EH (cell line): ENCODE measurements at regions not wholly inside any gene's neighbourhood (a gene's known extent, or its start where the extent isn't known, plus 50 kb on each side); places are given as distances from the start of the nearest gene placed in this dataset.

Experiments used
- DNase-seq: peaks from one replicate; pipeline ENCODE4 v3.0.0-alpha.2; 2015; ENCODE audit warnings: low read depth

DNA sequence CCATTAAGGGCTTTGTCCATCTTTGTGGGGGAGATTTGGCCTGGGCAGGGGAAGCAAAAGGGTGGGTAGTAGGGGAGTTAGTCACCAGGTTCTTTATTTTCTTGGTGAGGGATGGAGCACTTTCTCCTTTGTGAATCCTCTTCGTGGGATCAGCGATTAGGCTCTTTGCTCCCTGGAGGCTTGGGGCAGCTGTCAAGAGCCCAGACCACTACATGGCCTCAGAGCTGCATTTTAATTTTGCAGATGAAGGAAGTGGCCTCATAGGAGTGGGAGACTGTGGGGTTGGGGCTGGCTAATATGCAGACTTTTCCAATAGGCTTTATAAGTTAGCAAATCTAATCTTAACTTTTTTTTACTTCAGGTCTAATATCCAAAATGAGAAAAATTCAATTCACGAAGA lies 168.1 kb upstream of the DEFB112 start:
- no peak for DNase-seq

DNA sequence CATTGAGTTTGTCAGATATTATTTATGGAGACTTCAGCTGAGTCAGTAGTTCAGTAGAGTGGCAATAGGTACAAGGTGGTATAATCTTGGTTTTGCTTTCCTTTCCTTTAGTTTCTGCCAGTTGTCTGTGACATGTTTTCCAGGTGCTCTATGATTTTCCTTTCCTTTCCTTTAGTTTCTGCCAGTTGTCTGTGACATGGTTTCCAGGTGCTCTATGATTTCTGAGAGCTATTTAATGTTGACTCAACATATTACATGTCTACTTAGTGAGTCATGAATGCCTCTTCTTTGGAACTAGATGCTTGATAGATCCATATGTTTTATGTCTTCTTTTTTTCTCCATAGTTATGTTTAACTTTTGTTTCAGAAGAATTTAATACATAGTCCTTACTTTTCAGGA lies 186.4 kb upstream of the DEFB112 start:
- DNase-seq = no peak

DNA sequence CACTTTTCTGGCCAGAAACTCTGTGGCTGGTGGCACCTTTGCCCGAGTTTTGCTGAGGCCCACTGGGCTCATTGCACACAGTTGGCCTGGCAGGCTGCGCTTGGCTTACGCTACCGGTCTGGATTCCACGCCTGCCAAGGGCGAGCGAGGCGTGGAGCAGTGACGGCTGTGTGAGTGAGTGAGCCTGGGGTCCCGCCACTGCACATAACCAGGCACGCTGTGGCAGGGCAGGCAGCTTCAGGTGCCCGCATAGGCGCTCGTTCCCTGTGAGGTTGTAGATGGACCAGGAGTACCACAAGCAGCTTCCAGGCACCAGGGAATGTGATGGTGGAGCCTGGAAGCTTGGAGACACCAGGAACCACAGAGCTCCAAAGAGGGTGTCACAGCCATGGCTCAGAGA lies 190.1 kb upstream of the DEFB112 start:
- no peak for DNase-seq

DNA sequence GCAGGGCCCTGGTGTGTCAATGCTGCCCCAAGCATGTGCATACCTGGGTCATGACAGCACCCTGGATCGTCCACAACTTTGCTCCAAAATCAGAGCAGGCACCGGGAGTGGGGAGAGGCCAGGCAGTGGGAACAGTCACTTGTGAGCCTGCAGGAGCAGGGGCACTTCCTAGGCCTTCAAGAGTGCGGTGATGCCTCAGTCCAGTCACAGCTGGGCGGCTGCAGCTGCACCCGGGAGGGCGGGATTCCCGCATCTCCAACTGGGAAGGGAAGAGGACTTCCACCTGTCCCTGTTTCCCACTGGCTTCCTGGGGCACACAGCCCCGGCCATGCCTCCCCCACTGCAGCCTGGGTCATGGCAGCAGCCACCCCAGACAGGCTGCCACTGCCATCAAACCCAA lies 191.3 kb upstream of the DEFB112 start:
- no peak for DNase-seq

DNA sequence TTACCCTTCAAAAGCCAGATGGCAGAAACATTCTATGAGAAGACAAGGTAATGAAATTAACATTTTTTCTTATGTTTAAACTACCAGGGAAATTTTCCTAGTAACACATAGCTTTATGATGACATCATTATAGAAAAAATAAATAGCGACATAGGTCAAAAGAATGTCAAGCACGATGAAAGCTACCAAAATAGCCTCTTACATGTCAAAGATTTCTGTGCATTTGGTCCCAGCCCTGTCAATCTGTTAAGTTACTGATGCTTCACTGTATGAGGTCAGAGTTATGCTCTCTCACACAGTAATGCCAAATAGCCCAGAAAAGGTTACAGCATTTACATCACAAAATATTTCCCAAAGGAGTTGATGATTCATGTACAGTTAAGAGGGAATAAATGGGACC lies 199.8 kb upstream of the DEFB112 start:
- no peak for DNase-seq

DNA sequence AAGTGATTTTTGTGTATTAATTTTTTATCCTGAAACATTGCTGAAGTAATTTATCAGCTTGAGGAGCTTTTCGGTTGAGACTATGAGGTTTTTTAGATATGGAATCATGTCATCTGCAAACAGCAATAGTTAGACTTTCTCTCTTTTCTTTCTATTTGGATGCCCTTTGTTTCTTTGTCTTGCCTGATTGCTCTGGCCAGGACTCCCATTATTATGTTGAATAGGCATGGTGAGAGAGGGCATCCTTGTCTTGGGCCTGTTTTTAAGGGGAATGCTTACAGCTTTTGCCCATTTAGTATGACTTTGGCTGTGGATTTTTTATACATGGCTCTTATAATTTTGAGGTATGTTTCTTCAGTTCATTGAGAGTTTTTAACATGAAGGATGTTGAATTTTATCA lies 207.6 kb upstream of the DEFB112 start:
- DNase-seq = no peak

DNA sequence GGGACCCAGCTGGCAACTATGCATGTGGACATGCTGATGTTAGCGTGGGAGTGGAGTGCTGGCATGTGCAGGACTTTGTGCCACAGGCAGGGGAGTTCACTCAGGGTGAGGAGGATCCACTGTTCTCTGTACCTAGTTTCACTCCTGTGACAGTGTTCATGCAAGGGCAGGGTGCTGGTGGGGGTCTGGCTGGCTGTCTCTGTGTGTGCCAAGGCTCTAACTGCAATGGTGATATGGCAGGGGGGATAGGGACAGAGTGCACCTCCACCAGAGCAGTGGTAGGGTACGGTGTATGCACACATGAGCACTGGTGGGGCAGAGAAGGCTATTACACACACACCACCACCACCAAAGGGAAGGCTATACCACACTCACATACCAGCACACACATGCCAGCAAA lies 210.2 kb upstream of the DEFB112 start:
- DNase-seq = no peak

DNA sequence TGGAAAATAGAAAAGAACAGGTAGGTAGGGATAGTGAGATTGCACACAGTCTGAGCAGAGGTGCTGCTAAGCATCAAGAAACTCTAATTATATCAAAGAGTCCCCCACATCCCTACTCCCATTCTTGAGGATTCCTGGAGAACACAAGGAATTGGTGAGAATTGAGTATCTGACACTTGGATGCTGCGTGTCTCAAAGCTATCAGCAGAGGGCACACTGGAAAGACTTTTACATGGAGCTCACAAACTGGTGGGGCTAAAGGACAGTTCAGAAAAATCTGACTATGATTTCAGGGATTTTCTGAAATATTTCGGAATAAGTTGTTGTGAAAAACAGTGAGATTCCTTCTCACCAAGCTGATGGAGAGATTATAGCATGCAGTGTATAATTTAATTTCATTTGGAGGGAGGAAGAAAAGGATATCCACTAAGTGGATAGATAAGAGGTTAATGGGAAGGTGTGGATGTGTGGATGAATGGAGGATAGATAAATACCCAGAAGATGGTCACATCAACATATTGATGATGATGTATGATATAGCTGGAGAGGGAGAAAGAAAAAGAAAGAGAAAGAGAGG lies 215.4 kb upstream of the DEFB112 start:
- DNase-seq = no peak

DNA sequence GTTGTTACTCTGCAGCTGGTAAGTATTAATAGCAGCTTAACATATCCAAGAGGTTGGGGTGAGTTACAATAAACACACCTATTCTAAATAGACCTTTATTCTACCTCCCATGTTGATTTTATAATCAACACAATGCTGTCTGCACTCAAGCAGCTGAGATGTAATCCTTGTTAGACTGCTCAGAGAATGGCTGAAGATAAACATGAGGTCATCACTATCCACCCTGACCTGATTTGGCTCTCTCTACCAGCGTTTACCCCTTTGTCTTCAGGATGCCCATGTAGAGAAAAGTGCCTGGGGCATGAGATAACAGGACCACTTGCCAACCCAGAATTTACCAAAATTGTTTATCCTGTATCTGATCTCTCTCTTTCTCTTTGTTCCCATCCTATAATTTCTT lies 220.7 kb upstream of the DEFB112 start:
- no peak for DNase-seq

DNA sequence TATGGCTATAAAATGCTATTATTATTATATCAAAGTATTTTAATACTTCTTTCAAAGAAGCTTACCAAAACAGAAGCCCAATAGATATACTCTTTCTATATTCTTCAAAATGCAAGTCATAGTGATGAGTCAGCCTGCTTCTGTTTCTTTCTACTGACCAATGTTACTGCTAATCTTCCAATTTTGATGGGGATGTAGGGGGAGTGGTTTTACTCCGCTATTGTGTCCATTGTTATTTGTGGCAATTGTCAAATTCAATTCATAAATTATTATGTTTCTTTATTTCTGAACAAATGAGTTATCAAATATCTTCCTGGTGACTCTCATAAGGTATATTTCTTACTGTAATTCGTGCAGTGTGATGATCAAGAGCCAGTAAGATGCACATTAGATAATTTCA lies 221.5 kb upstream of the DEFB112 start:
- DNase-seq = no peak

DNA sequence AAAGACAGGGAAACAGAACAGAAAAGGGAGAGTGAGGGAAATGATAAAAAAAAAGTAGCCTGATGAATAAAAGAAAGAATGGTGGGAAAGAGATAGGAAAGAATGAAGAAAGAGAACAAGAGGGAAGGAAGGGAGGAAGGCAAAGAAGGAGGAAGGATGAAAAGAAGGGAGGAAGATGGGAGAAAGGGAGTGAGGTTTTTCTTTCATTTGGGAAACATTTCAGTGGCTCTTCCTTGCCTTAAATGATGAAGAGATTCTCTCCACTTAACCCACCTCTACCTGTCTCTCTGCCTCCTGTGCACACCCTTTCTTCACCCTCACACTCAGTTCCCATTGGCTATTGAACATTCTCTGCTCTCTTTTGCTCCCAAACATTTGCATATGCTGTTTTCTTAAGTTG lies 222.1 kb upstream of the DEFB112 start:
- DNase-seq = no peak

DNA sequence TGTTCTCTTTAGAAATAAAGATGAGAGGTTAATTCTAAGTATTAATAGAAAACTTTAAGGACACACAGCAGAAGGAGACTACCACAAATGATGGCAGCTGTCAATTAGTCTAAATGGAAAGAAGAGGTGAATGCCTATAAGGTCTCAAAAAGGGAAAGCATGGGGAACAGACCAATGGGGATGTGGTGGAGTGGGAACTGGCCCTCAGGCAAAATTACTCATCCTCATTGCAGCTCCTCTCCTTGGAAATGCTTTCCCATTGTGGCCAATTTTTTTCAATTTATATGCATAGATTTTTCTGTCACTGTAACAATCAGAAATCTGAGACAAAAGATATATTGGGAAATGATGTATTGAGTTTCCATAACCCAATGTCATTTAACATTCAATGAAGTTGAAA lies 222.9 kb upstream of the DEFB112 start:
- DNase-seq = no peak

DNA sequence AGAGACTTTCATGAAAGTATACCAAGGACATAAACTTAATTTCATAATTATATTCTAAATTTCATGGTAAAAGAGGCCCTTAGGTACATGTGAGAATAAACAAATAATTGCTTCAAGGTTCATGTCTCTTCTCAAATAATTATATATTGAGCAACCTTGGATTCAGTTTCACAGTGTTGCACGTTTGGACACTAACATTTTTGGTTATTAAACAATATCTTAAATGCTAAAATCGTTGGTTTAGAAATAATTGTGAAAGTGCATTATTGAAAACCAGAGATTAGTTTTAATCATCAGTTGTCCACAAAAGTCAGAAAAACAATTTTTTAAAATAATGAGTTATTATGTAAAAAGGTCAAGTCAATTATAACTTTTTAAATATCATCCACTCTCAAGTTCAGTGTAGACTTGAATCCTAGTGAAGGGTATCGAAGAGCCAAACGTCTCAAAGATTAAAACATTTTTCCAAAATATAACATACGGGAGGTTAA lies 227.1 kb upstream of the DEFB112 start:
- no peak for DNase-seq

DNA sequence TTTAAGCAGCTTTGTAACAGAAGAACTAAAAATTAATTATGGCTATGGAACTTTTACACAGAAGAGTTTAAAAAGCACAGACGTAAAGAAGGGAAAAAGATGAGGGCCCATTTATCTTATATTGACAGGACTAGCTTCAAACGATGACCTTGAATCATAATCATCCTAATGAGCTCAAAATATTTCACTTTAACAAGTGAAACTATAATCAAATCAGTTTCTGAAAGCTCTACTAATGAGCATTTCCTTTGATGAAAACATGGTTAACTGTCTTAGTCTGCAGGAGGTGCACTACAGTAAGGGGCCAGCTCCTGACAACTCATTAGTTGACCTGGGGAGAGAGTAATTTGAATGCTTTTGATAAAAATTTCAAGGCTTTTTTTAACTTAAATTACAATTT lies 228.0 kb upstream of the DEFB112 start:
- DNase-seq = no peak

DNA sequence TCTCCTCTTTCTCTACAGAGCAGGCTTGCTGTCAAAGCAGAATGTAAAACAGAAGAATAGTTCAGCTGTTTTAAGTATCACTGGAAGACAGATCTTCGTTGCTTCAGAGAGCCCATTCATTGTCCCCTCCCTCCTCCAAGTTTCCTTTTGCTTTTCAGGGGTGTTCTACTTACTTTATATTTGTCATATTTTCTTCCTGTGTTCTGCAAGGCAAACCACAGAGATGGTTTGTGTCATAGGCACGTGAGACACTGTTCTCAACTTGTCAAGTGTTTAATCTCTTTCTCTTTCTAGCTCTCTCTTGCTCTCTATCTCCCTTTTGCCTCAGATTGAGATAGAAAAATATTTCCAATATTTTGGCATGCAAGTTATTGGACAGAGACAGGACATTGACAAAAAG lies 228.9 kb upstream of the DEFB112 start:
- DNase-seq = no peak

DNA sequence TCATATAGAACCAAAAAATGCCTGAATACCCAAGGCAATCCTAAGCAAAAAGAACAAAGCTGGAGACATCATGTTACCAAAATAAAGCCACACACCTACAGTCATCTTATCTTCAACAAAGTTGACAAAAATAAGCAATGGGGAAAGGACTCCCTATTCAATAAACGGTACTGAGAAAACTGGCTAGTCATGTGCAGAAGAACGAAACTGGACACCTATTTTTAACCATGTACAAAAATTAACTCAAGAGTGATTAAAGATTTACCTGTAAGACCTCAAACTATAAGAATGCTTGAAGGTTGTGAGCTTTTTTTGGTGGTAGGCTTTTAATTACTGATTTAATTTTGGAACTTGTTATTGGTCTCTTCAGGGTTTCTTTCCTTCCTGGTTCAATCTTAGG lies 236.0 kb upstream of the DEFB112 start:
- no peak for DNase-seq

DNA sequence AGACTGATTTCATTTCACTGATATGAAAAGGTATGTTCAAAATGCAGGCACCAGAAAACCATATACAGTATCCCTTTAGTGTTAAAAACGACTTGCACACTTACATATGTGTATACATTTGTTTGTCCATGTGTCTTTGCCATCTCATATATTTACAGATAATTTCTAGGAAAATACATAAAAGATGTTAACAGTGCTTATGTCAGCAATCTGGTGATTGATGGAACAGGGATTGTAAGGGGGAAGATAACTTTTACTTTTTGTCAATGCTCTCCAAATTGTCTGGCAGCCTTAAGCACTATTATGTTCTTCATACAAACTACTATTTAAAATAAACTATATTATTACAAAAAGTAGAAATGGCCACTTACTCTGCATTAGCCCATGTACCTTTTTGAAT lies 238.5 kb upstream of the DEFB112 start:
- no peak for DNase-seq

DNA sequence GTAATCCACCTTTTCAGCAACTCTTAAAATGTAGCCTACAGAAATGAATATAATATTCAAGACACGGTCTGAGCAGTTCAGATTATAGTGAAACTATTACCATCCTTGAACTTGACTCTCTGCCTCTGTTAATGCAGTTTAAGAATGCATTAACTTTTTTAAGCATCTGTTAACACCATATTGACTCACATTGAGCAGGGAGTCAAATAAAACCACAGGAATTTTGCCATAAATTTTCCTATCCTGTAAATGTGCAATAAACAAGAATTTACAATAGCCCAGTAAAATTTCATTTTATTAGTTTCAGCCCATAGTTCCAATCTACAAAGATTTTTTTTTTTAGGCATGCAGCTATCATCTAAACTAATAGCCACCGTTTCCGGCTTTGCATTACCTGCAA lies 239.2 kb upstream of the DEFB112 start:
- no peak for DNase-seq

DNA sequence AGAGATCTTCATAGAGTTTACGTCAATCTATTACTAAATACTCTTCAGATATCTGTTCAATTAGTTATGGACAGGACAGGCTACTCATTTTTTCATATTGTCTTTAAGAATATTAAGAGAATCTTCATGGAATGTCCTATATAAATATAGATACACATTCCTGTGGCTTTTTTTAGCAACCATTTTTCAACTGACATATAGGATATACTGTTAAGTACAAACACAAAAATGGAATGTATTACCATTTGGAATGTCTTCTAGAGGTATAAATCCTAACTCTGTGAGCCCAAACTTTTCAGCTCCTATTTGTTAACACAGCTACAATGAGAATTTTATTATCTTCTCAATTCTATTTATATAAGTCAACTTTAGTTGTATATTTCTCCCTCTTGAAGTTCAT lies 239.6 kb upstream of the DEFB112 start:
- DNase-seq = no peak

DNA sequence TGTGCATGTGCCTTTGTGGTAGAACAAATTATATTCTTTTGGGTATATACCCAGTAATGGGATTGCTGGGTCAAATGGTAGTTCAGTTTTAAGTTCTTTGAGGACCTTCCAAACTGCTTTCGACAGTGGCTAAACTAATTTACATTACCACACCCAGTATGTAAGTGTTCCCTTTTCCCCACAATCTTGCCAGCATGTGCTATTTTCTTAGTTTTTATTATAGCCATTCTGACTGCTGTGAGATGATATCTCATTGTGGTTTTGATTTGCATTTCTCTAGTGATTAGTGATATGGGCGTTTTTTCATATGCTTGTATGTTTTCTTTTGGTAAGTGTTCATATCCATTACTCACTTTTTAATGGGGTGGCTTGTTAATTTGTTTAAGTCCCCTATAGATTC lies 251.6 kb upstream of the DEFB112 start:
- no peak for DNase-seq

DNA sequence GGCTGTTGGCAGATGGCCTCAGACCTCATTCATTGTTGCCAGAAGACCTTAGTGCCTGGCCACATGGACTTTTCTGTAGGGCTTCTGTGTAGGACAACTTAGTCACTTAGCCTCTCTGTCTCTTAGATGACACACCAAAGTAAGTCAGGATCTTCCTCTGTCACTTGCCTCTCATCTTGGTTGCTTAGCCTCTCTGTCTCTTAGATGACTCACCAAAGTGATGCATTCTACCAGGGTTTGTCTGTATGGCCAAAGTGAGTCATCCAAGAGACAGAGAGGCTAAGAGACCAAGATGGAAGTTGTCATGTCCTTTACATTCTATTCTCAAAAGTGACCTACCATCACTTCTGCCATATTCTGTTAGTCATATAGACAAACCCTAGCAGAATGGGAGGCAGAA lies 255.9 kb upstream of the DEFB112 start:
- DNase-seq = no peak

DNA sequence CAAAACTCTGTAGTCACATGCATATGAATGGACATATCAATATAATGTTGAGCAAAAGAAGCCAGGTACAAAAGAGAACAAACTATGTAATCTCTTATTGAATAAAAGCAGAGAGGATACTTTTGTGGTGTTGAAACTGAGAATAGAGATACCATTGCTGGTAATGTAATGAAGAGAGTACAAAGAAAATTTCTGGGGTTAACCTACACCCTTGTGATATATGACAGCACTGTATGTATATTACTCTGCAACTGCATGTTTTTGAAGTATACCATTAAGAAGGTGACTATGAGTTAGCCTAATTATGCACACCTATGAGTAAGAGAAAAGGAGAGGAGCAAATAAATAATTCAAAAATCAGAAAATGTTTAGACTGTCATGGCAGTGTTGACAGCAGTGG lies 268.8 kb upstream of the DEFB112 start:
- DNase-seq = no peak

DNA sequence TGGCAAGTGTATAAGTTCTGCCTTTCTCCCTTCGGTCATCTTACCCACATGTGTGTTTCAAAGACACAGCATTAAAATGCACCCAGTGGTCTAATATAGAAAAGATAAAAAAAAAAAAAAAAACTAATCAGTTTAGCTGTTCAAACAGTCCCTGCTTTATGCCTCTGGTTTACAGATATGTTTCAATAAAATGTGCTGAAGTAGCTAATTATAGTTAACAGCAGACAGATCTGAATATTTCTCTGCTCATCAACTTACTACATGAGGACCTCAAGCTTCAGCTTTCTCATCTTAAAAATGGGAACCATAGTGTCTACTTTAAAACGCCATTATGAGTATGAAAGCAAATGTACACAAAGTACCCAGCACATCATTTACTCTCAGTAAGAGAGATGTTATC lies 280.6 kb upstream of the DEFB112 start:
- no peak for DNase-seq

DNA sequence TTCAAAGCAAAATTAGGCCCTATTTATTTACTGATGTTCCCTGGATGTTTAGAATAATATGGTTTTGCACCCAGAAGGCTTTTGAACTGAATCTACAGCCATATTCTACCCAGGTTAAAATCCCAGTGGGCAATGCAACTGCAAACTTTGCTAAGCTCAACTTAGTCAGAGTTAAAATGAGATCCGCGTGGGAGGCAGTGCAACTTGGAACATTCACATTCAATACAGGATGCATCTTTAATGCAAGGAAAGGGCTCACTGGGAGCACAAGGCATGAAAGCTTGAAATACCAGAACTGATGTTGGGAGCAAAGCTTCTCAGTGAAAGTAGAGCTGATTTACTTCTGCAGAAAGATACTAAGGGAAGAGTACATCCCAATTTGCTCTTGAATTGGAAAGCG lies 281.2 kb upstream of the DEFB112 start:
- DNase-seq = no peak

DNA sequence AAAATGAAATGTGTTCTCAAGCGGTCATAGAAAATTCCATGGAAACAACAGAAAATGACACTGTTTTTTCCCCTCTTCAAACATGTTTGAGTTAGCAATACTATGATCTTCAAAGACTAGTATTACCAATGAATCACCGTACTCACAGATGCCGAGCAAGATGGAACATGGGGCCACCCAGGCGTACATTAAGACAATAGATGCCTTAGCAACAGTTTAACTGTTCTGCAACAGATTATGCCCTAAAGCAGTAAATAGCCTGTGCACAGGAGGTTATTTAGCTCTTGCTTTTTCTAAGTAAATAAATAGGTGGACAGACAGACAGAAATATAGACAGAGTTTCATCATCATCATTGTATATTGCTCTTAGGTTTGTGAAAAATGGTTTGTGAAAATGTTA lies 284.0 kb upstream of the DEFB112 start:
- no peak for DNase-seq
